ENCODE measurements at regions not wholly inside any gene's neighbourhood (a gene's known extent, or its start where the extent isn't known, plus 50 kb on each side); places are given as distances from the start of the nearest gene placed in this dataset.
A peak's percentile ranks its signal among the peaks of the same experiment; 100 is the strongest.

- Histone ChIP-seq H3K4me1 (ENCODE audit: insufficient read depth, poor library complexity, severe bottlenecking) (no peaks in the 10 kb centered on the region), H3K27me3 (ENCODE audit: insufficient read depth, poor library complexity, severe bottlenecking) (no peaks in the 10 kb centered on the region), H3K27ac (ENCODE audit: poor library complexity, severe bottlenecking) (no peak overlapping the region), H3K9me3 (ENCODE audit: severe bottlenecking) (no peaks in the 10 kb centered on the region), H3K4me3 (ENCODE audit: severe bottlenecking) (no peak overlapping the region), H3K36me3 (ENCODE audit: low read depth) (no peaks in the 10 kb centered on the region)
- ATAC-seq (ENCODE audit: low read depth), result no peak
- DNase-seq (ENCODE audit: low spot score), result no peak
- TF ChIP-seq, protein P1, sequence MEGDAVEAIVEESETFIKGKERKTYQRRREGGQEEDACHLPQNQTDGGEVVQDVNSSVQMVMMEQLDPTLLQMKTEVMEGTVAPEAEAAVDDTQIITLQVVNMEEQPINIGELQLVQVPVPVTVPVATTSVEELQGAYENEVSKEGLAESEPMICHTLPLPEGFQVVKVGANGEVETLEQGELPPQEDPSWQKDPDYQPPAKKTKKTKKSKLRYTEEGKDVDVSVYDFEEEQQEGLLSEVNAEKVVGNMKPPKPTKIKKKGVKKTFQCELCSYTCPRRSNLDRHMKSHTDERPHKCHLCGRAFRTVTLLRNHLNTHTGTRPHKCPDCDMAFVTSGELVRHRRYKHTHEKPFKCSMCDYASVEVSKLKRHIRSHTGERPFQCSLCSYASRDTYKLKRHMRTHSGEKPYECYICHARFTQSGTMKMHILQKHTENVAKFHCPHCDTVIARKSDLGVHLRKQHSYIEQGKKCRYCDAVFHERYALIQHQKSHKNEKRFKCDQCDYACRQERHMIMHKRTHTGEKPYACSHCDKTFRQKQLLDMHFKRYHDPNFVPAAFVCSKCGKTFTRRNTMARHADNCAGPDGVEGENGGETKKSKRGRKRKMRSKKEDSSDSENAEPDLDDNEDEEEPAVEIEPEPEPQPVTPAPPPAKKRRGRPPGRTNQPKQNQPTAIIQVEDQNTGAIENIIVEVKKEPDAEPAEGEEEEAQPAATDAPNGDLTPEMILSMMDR (IDR thresholded peaks at IDR 0.05; ENCODE audit: poor library complexity, severe bottlenecking), result no peak
Measured at GRCh38 chr10:62870866-62871265, 54.7 kb upstream of the EGR2 start.

DNA sequence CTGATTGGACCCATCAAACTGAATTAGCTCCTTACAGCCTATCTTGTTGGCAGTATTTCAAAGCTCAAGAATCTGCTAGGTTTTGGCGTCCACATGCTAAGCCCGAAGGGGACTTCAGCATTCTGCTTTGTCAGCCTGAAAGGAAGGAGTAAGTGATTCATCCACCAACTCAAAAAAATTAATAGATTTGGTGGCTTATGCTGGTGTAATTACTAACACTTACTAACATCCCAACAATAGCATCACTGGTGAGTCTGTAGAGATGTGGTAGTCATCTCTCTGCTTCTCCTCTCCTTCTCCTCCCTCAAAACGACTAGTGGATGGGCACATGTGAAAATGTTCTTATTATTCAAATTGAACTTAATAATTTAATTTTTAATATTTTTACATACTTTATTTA, 53.8 kb upstream of the EGR2 start:
- no peak for ATAC-seq (ENCODE audit: low read depth)

GRCh38 chr10:62866941-62867340, 50.8 kb upstream of the EGR2 start:
- TF ChIP-seq, protein P1 (IDR thresholded peaks at IDR 0.05; ENCODE audit: poor library complexity, severe bottlenecking), result no peak
- H3K4me3 ChIP-seq (ENCODE audit: severe bottlenecking), result no peak overlapping the region
- no peak for ATAC-seq (ENCODE audit: low read depth)

More for the DNA sequence above, 53.8 kb upstream of the EGR2 start:
- Histone ChIP-seq H3K4me3 (ENCODE audit: severe bottlenecking) (no peak overlapping the region), H3K27ac (ENCODE audit: poor library complexity, severe bottlenecking) (no peak overlapping the region), H3K36me3 (ENCODE audit: low read depth) (no peaks in the 10 kb centered on the region), H3K4me1 (ENCODE audit: insufficient read depth, poor library complexity, severe bottlenecking) (no peaks in the 10 kb centered on the region), H3K9me3 (ENCODE audit: severe bottlenecking) (no peaks in the 10 kb centered on the region), H3K27me3 (ENCODE audit: insufficient read depth, poor library complexity, severe bottlenecking) (no peaks in the 10 kb centered on the region)
- no peak for DNase-seq (ENCODE audit: low spot score)
- TF ChIP-seq, protein P1 (IDR thresholded peaks at IDR 0.05; ENCODE audit: poor library complexity, severe bottlenecking), result no peak

DNA sequence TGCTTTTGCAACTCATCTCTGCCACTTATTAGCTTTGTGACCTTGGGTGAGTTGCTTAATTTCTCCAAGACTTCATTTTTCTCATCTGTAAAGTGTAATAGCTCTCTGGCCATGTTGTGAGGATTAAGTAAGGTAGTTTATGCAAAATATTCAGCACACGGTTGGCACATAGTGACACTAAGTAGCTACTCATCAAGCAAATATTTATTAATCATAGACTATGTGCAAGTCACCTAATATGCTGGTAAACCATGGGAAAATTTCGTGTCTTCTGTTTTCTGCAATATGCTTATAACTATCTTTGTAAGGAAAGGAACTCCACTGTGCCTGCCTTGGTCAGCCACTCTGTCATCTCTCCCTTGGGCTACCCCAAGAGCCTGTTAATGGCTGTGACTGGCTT, 50.3 kb upstream of the EGR2 start:
- Histone ChIP-seq H3K36me3 (ENCODE audit: low read depth) (no peaks in the 10 kb centered on the region), H3K27ac (ENCODE audit: poor library complexity, severe bottlenecking) (no peak overlapping the region), H3K4me1 (ENCODE audit: insufficient read depth, poor library complexity, severe bottlenecking) (no peaks in the 10 kb centered on the region), H3K27me3 (ENCODE audit: insufficient read depth, poor library complexity, severe bottlenecking) (no peaks in the 10 kb centered on the region), H3K4me3 (ENCODE audit: severe bottlenecking) (no peak overlapping the region), H3K9me3 (ENCODE audit: severe bottlenecking) (no peaks in the 10 kb centered on the region)
- DNase-seq (ENCODE audit: low spot score) (no peak), ATAC-seq (ENCODE audit: low read depth) (peak; percentile 48; the same call in 2 of the 3 replicates)
- TF ChIP-seq, protein P1 (IDR thresholded peaks at IDR 0.05; ENCODE audit: poor library complexity, severe bottlenecking), result no peak

More at GRCh38 chr10:62866941-62867340, 50.8 kb upstream of the EGR2 start:
- no peaks in the 10 kb centered on the region for H3K27me3 ChIP-seq (ENCODE audit: insufficient read depth, poor library complexity, severe bottlenecking)
- H3K9me3 ChIP-seq (ENCODE audit: severe bottlenecking), result no peaks in the 10 kb centered on the region
- H3K36me3 ChIP-seq (ENCODE audit: low read depth), result no peaks in the 10 kb centered on the region
- no peak for DNase-seq (ENCODE audit: low spot score)
- H3K27ac ChIP-seq (ENCODE audit: poor library complexity, severe bottlenecking), result no peak overlapping the region
- no peaks in the 10 kb centered on the region for H3K4me1 ChIP-seq (ENCODE audit: insufficient read depth, poor library complexity, severe bottlenecking)

Data from RWPE2 (cell line).